ENCODE measurements at regions not wholly inside any gene's neighbourhood (a gene's known extent, or its start where the extent isn't known, plus 50 kb on each side); places are given as distances from the start of the nearest gene placed in this dataset.

GRCh38 chr7:155192961-155193640 lies 104.6 kb upstream of the INSIG1 start:
- H3K27me3 ChIP-seq (ENCODE audit: control insufficient read depth in 2 of 2, insufficient read depth in 2 of 2, low read length in 2 of 2): peaks cover 4 to 6% of the 10 kb centered on the region in 2 experiments
- no TSS peak for BruUV-seq (replicated peaks)
- H3K79me2 ChIP-seq (ENCODE audit: control insufficient read depth, insufficient read depth, low read length): no peaks in the 10 kb centered on the region
- H2AFZ ChIP-seq (ENCODE audit: low read depth, low read length): no peak overlapping the region
- ChIA-PET POLR2A (no interaction called here), CTCF (interaction anchor here (0.8 to 1.6 kb wide), 4 partner anchors 59 to 266 kb away, joined by 3 to 5 read pairs (median 4); no protein-coding TSS in a partner anchor)
- DNase-seq (ENCODE audit: low read depth, low spot score) (no peak), FAIRE-seq (no peak)
- H3K4me3 ChIP-seq (replicated peaks in 1 of 3; ENCODE audit: insufficient read depth in 1 of 3, low read depth in 1 of 3, low read length in 3 of 3): no peak overlapping the region
- no peaks in the 10 kb centered on the region for H3K9me1 ChIP-seq (replicated peaks; ENCODE audit: control insufficient read depth, extremely low read depth, insufficient read depth, low read length)
- no peaks in the 10 kb centered on the region for H4K20me1 ChIP-seq (replicated peaks; ENCODE audit: control insufficient read depth, extremely low read depth, insufficient read depth, low read length)
- intact Hi-C loops (cut with micrococcal nuclease): no loop called here
- H3K27ac ChIP-seq (ENCODE audit: insufficient read depth, low read depth, low read length): no peak overlapping the region
- H3K4me2 ChIP-seq (ENCODE audit: insufficient read depth, low read length): no peak overlapping the region
- no peaks in the 10 kb centered on the region for H3K4me1 ChIP-seq (ENCODE audit: control insufficient read depth, extremely low read depth, insufficient read depth, low read length)
- H3K36me3 ChIP-seq (ENCODE audit: control insufficient read depth in 2 of 2, extremely low read depth in 1 of 2, insufficient read depth in 2 of 2, low read length in 2 of 2): no peaks in the 10 kb centered on the region
- dilution Hi-C loops (cut with MboI; ENCODE audit: extremely low pct_ligation_motif_present, low sequenced_read_pairs): loop anchor here (25.0 kb wide), 1 partner anchor 144 kb away; no protein-coding TSS in a partner anchor
- H3K9me3 ChIP-seq (replicated peaks; ENCODE audit: control insufficient read depth, insufficient read depth, low read length): no peaks in the 10 kb centered on the region
- no peak overlapping the region for H3K9ac ChIP-seq (replicated peaks; ENCODE audit: extremely low read depth, insufficient read depth, low read length)
- TF ChIP-seq EZH2 (IDR thresholded peaks at IDR 0.05; ENCODE audit: borderline replicate concordance, low read depth, low read length, severe bottlenecking): no peak
- no peak for TF ChIP-seq GATA2 (IDR thresholded peaks at IDR 0.05; ENCODE audit: insufficient read depth, insufficient read length, low read depth, low read length)
- no peak for TF ChIP-seq CTCF (IDR thresholded peaks at IDR 0.05; ENCODE audit: extremely low read depth in 1 of 2, insufficient read depth in 1 of 2, low read depth in 1 of 2, low read length in 2 of 2)
- TF ChIP-seq POLR2A (IDR thresholded peaks at IDR 0.05; ENCODE audit: low read depth, low read length): no peak
- no peak for TF ChIP-seq MYC (IDR thresholded peaks at IDR 0.05; ENCODE audit: low read depth, low read length)
- TF ChIP-seq FOS (IDR thresholded peaks at IDR 0.05; ENCODE audit: borderline replicate concordance, insufficient read depth, low read length): no peak
- no peak for TF ChIP-seq JUN (IDR thresholded peaks at IDR 0.05; ENCODE audit: borderline replicate concordance, insufficient read depth, insufficient read length, low read depth)
- no peak for TF ChIP-seq POLR2AphosphoS5 (IDR thresholded peaks at IDR 0.05; ENCODE audit: insufficient read depth, low read depth, low read length)
- no peak for TF ChIP-seq MAX (IDR thresholded peaks at IDR 0.05; ENCODE audit: insufficient read depth, insufficient read length)
